ENCODE measurements at regions not wholly inside any gene's neighbourhood (a gene's known extent, or its start where the extent isn't known, plus 50 kb on each side); places are given as distances from the start of the nearest gene placed in this dataset.

DNA sequence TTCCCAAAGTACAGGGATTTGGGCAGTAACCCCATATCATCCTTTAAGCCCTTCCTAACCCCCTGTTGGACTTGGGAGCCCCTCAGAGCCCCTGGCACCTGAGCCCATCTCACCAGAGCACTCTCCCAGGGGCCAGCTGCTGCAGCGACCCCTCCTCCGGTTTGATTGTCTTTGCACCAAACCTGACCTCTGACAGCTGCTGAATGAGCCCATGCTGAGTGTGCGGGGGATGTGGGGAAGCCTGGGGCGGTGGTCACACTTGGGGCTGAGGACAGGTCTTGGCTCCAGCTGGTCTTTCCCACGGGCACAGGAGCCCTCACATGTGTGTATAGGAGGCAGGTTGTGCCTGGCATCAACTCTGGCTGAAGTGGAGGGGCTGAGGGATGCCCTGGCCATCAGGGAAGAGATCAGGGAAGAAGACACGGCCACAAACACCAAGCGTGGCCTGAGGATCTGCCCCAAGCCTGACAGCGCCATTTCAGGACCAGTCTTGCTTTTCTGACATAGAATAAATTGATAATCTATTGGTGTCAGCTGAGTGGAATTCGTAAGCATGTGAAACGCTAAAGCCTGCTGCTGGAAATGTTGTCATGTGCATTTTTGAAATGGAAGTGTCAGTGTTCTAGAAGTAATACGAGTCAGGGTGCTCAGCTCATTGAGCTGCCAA lies 102.4 kb downstream of the ACKR3 start:
- H3K4me3 ChIP-seq (ENCODE audit: low read length), result no peak overlapping the region
- Mint-ChIP-seq H3K36me3 (ENCODE audit: low read depth) (no peaks in the 10 kb centered on the region), H3K27me3 (peaks cover 32% of the 10 kb centered on the region), H3K4me1 (ENCODE audit: low read depth) (no peaks in the 10 kb centered on the region), H3K9me3 (no peaks in the 10 kb centered on the region), H3K4me3 (no peak overlapping the region), H3K27ac (no peak overlapping the region)
- H3K27me3 ChIP-seq (ENCODE audit: control insufficient read depth in 1 of 2, insufficient read depth in 2 of 2, low read length in 2 of 2), result peaks cover 0 to 2% of the 10 kb centered on the region in 2 experiments
- intact Hi-C loops (cut with DNase I, micrococcal nuclease), result no loop called here
- ChIA-PET POLR2A (no interaction called here), CTCF (no interaction called here)
- no peaks in the 10 kb centered on the region for H3K4me1 ChIP-seq (ENCODE audit: insufficient read depth, low read length)
- DNase-seq, result no peak
- TF ChIP-seq, protein P1, sequence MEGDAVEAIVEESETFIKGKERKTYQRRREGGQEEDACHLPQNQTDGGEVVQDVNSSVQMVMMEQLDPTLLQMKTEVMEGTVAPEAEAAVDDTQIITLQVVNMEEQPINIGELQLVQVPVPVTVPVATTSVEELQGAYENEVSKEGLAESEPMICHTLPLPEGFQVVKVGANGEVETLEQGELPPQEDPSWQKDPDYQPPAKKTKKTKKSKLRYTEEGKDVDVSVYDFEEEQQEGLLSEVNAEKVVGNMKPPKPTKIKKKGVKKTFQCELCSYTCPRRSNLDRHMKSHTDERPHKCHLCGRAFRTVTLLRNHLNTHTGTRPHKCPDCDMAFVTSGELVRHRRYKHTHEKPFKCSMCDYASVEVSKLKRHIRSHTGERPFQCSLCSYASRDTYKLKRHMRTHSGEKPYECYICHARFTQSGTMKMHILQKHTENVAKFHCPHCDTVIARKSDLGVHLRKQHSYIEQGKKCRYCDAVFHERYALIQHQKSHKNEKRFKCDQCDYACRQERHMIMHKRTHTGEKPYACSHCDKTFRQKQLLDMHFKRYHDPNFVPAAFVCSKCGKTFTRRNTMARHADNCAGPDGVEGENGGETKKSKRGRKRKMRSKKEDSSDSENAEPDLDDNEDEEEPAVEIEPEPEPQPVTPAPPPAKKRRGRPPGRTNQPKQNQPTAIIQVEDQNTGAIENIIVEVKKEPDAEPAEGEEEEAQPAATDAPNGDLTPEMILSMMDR (IDR thresholded peaks at IDR 0.05), result no peak
- H3K9me3 ChIP-seq (ENCODE audit: control insufficient read depth in 1 of 2, insufficient read depth in 1 of 2, low read length in 2 of 2), result peaks cover 0 to 6% of the 10 kb centered on the region in 2 experiments
- no peak for ATAC-seq (ENCODE audit: poor library complexity)
- H3K36me3 ChIP-seq (ENCODE audit: insufficient read depth, low read length), result no peaks in the 10 kb centered on the region
- no peak overlapping the region for H3K27ac ChIP-seq (ENCODE audit: low read depth in 1 of 2, low read length in 2 of 2)

DNA sequence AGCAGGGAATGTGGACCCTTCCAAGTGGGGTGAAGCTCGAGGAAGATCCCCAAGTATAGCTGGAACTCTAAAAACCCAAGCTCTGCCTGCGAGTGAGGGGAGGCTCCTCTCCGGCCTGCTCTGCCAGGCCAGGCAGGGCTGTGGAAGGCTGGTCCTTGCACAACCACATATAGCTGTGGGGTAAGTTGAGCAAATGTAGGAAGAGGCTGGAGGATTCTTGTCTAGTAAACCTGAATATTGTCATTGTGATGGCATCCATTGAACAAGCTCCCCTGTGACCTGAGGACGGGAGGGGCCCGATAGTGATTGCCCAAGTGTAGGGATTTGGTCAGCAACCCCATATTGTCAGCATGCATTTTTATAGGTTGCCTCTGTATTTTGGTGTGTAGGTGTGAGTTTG lies 103.0 kb downstream of the ACKR3 start:
- POLR2A ChIA-PET, result no interaction called here
- Mint-ChIP-seq H3K36me3 (ENCODE audit: low read depth) (no peaks in the 10 kb centered on the region), H3K4me3 (no peak overlapping the region), H3K27me3 (peaks cover 38% of the 10 kb centered on the region), H3K9me3 (no peaks in the 10 kb centered on the region), H3K27ac (no peak overlapping the region), H3K4me1 (ENCODE audit: low read depth) (no peaks in the 10 kb centered on the region)
- DNase-seq, result no peak
- intact Hi-C loops (cut with DNase I, micrococcal nuclease), result no loop called here
- Histone ChIP-seq H3K27me3 (ENCODE audit: control insufficient read depth in 1 of 2, insufficient read depth in 2 of 2, low read length in 2 of 2) (peaks cover 0 to 6% of the 10 kb centered on the region in 2 experiments), H3K9me3 (ENCODE audit: control insufficient read depth in 1 of 2, insufficient read depth in 1 of 2, low read length in 2 of 2) (no peaks in the 10 kb centered on the region), H3K4me3 (ENCODE audit: low read length) (no peak overlapping the region), H3K27ac (ENCODE audit: low read depth in 1 of 2, low read length in 2 of 2) (no peak overlapping the region), H3K36me3 (ENCODE audit: insufficient read depth, low read length) (no peaks in the 10 kb centered on the region), H3K4me1 (ENCODE audit: insufficient read depth, low read length) (no peaks in the 10 kb centered on the region)
- ATAC-seq (ENCODE audit: poor library complexity), result no peak
- CTCF ChIA-PET, result no interaction called here
- TF ChIP-seq, protein P1 (IDR thresholded peaks at IDR 0.05), result no peak

DNA sequence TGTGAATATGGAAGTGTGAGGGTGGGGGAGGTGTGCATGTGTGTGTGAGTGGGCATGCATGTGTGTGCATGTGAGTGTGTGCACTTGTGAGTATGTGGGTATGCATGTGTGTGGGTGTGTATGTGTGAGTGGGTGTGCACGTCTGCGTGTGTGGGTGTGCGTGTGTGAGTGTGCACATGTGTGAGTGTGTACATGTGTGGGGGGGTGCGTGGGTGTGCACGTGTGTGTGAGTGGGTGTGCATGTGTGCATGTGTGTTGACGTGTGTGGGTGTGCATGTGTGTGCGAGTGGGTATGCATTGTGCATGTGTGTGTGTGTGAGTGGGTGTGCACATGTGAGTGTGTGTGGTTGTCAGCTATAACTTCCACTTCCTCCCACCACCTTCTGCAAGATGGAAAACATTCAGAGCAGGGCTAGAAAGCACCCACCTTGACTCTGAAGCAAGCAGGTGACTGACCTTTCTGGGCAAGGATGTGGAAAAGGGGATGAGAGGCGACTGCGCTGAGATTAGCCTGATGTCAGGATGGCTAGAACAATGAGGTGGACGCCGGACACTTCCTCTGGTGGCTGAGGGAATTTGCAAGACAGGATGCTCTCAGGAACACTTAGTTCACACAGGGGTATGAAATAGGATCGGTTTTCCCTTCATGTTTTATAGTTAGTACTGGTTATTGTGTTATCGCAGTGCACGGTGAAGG lies 103.6 kb downstream of the ACKR3 start:
- Histone ChIP-seq H3K36me3 (ENCODE audit: insufficient read depth, low read length) (no peaks in the 10 kb centered on the region), H3K27me3 (ENCODE audit: control insufficient read depth in 1 of 2, insufficient read depth in 2 of 2, low read length in 2 of 2) (peaks cover 0 to 6% of the 10 kb centered on the region in 2 experiments), H3K4me3 (ENCODE audit: low read length) (no peak overlapping the region), H3K27ac (ENCODE audit: low read depth in 1 of 2, low read length in 2 of 2) (no peak overlapping the region), H3K4me1 (ENCODE audit: insufficient read depth, low read length) (no peaks in the 10 kb centered on the region), H3K9me3 (ENCODE audit: control insufficient read depth in 1 of 2, insufficient read depth in 1 of 2, low read length in 2 of 2) (no peaks in the 10 kb centered on the region)
- Mint-ChIP-seq H3K36me3 (ENCODE audit: low read depth) (no peaks in the 10 kb centered on the region), H3K27me3 (peaks cover 39% of the 10 kb centered on the region), H3K4me3 (no peak overlapping the region), H3K9me3 (no peaks in the 10 kb centered on the region), H3K4me1 (ENCODE audit: low read depth) (no peaks in the 10 kb centered on the region), H3K27ac (no peak overlapping the region)
- ATAC-seq (ENCODE audit: poor library complexity) (no peak), DNase-seq (no peak)
- CTCF ChIA-PET, result no interaction called here
- intact Hi-C loops (cut with DNase I, micrococcal nuclease), result no loop called here
- TF ChIP-seq, protein P1 (IDR thresholded peaks at IDR 0.05), result no peak
- POLR2A ChIA-PET, result no interaction called here

Data from CD4-positive, alpha-beta T cell (primary cell).